ENCODE measurements at regions not wholly inside any gene's neighbourhood (a gene's known extent, or its start where the extent isn't known, plus 50 kb on each side); places are given as distances from the start of the nearest gene placed in this dataset.

DNA sequence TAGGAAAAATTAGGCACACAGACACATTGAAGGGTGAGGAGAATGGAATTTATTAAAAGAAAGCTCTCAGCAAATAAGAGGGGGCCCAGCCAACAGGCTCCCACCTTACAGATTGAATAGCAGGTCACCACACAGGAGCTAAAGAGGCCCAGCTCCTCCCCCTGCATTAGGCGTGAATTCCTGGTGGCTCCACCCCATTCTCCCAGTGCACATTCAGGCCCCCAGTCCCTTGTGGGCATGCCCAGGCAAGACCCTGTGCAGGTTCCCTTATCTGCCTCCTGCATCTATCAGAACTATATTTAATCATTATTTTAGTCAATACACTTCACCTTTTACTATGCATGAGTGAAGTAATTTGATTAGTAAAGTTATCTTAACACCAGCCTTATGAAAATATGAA, 856.3 kb upstream of the NDST4 start:
- TF ChIP-seq POLR2A (IDR thresholded peaks at IDR 0.05) = no peak
- TF ChIP-seq POLR2AphosphoS5 (IDR thresholded peaks at IDR 0.05) = no peak
- TF ChIP-seq, protein P1, sequence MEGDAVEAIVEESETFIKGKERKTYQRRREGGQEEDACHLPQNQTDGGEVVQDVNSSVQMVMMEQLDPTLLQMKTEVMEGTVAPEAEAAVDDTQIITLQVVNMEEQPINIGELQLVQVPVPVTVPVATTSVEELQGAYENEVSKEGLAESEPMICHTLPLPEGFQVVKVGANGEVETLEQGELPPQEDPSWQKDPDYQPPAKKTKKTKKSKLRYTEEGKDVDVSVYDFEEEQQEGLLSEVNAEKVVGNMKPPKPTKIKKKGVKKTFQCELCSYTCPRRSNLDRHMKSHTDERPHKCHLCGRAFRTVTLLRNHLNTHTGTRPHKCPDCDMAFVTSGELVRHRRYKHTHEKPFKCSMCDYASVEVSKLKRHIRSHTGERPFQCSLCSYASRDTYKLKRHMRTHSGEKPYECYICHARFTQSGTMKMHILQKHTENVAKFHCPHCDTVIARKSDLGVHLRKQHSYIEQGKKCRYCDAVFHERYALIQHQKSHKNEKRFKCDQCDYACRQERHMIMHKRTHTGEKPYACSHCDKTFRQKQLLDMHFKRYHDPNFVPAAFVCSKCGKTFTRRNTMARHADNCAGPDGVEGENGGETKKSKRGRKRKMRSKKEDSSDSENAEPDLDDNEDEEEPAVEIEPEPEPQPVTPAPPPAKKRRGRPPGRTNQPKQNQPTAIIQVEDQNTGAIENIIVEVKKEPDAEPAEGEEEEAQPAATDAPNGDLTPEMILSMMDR (IDR thresholded peaks at IDR 0.05) = no peak
